HCT116 (cell line): ENCODE measurements at regions not wholly inside any gene's neighbourhood (a gene's known extent, or its start where the extent isn't known, plus 50 kb on each side); places are given as distances from the start of the nearest gene placed in this dataset.

Experiments
- ATAC-seq: fragments of 200-7000 bp; cut with Tn5 transposase; 2 replicates; pipeline ENCODE4 v1.9.1; 2020; ENCODE audit warnings: mild to moderate bottlenecking, moderate library complexity
- BruUV-seq: library from RNA; stranded (reverse); fragments of 400-500 nt; replicated peaks from 2 replicates; lab custom pipeline; 2021; lab: Mats Ljungman, UMichigan
- CTCF ChIA-PET: fragments of 300-600 bp; sonication (Branson Sonifier 250); formaldehyde crosslinking; loops from one replicate; lab custom pipeline; 2021; ENCODE audit warnings: antibody characterized with exemption; lab: Charles Lee
- POLR2A ChIA-PET: fragments of 300-600, 350-600 bp; sonication (Branson Sonifier 250); formaldehyde crosslinking; loops from one replicate; lab custom pipeline; 2021; ENCODE audit warnings: antibody characterized with exemption; lab: Charles Lee
- RAD21 ChIA-PET, 2 experiments: fragments of 300-600 bp; sonication (Branson Sonifier 250); formaldehyde crosslinking; loops; one replicate each; lab custom pipeline; 2023; ENCODE audit warnings: low total read pairs in 2 of 2; ENCODE audit not compliant: uncharacterized antibody in 2 of 2, unreplicated experiment in 2 of 2, low non-redundant PET in 1 of 2; lab: Charles Lee
- DNase-seq: peaks from one replicate; pipeline ENCODE4 v3.0.0-alpha.2; 2010; ENCODE audit warnings: low read depth, low spot score
- H2AFZ ChIP-seq: fragments of 200-600 bp; shearing (Covaris generic), sonication (generic); 2 replicates; pipeline ENCODE4 v1.6.1; 2017; ENCODE audit warnings: low read depth, mixed run types, mixed read lengths, antibody characterized with exemption, low read length; ENCODE audit not compliant: poor library complexity, severe bottlenecking
- H3K27ac ChIP-seq: 2 replicates; pipeline ENCODE4 v1.5.1; 2012; ENCODE audit warnings: low read depth, low read length
- H3K27me3 ChIP-seq: fragments of 200-600 bp; sonication (generic); 2 replicates; pipeline ENCODE4 v1.6.1; 2016; ENCODE audit warnings: mixed run types, low read length, mixed read lengths; ENCODE audit not compliant: insufficient read depth
- H3K36me3 ChIP-seq, 2 experiments: fragments of 200-500 bp in 1 of 2; fragments of 200-600 bp in 1 of 2; sonication (Bioruptor generic) in 1 of 2; sonication (generic) in 1 of 2; 2 replicates each; pipeline versions ENCODE4 v1.5.1 to v1.6.1; 2014 to 2016; ENCODE audit warnings: low read length in 2 of 2, inconsistent platforms in 1 of 2, mixed read lengths in 1 of 2, mixed run types in 1 of 2; ENCODE audit not compliant: insufficient read depth in 2 of 2, control insufficient read depth in 1 of 2
- H3K4me1 ChIP-seq, 2 experiments: fragments of 200-600 bp in 1 of 2; sonication (generic) in 1 of 2; 2 replicates each; pipeline versions ENCODE4 v1.5.1 to v1.6.1; 2012 to 2017; ENCODE audit warnings: low read length in 2 of 2, inconsistent platforms in 1 of 2, mild to moderate bottlenecking in 1 of 2, mixed read lengths in 1 of 2, mixed run types in 1 of 2, moderate library complexity in 1 of 2; ENCODE audit not compliant: insufficient read depth in 2 of 2, control insufficient read depth in 1 of 2
- H3K4me2 ChIP-seq: fragments of 200-600 bp; sonication (generic); 2 replicates; pipeline ENCODE4 v1.6.1; 2017; ENCODE audit warnings: mixed run types, low read length, mixed read lengths
- H3K4me3 ChIP-seq, 2 experiments: fragments of 200-600 bp in 1 of 2; sonication (generic) in 1 of 2; replicated peaks in 1 of 2; 2 replicates each; pipeline ENCODE4 v1.5.1; 2011 to 2016; ENCODE audit warnings: low read length in 2 of 2, control low read depth in 1 of 2, low read depth in 1 of 2, mild to moderate bottlenecking in 1 of 2, mixed read lengths in 1 of 2, mixed run types in 1 of 2
- H3K79me2 ChIP-seq: fragments of 200-600 bp; sonication (generic); 2 replicates; pipeline ENCODE4 v1.6.1; 2017; ENCODE audit warnings: mild to moderate bottlenecking, mixed run types, low read length, moderate library complexity, mixed read lengths; ENCODE audit not compliant: insufficient read depth
- H3K9ac ChIP-seq: fragments of 200-600 bp; sonication (generic); 2 replicates; pipeline ENCODE4 v1.6.1; 2016; ENCODE audit warnings: low read length, mixed read lengths
- H3K9me2 ChIP-seq: fragments of 200-600 bp; sonication (generic), shearing (Covaris generic); 2 replicates; pipeline ENCODE4 v1.6.1; 2017; ENCODE audit warnings: mixed run types, mild to moderate bottlenecking, moderate library complexity; ENCODE audit not compliant: insufficient read depth
- H3K9me3 ChIP-seq, 2 experiments: fragments of 200-500 bp in 1 of 2; fragments of 200-600 bp in 1 of 2; sonication (Bioruptor generic) in 1 of 2; sonication (generic) in 1 of 2; 2 replicates each; pipeline ENCODE4 v1.6.1; 2014 to 2017; ENCODE audit warnings: low read length in 2 of 2, mixed read lengths in 2 of 2, inconsistent platforms in 1 of 2, low read depth in 1 of 2, mild to moderate bottlenecking in 1 of 2, mixed run types in 1 of 2, moderate library complexity in 1 of 2; ENCODE audit not compliant: control insufficient read depth in 1 of 2, insufficient read depth in 1 of 2
- H4K20me1 ChIP-seq: fragments of 200-600 bp; sonication (generic), shearing (Covaris generic); 2 replicates; pipeline ENCODE4 v1.6.1; 2017; ENCODE audit warnings: mixed run types, mild to moderate bottlenecking, moderate library complexity; ENCODE audit not compliant: insufficient read depth
- ATF3 ChIP-seq: IDR thresholded peaks from 2 replicates; pipeline ENCODE4 v1.6.1; 2012
- EGR1 ChIP-seq: IDR thresholded peaks from 2 replicates; pipeline ENCODE4 v1.6.1; 2012; ENCODE audit warnings: low read depth
- ELF1 ChIP-seq: IDR thresholded peaks from 2 replicates; pipeline ENCODE4 v1.6.1; 2012; ENCODE audit warnings: low read depth, borderline replicate concordance
- EZH2 ChIP-seq: fragments of 200-600 bp; sonication (generic); IDR thresholded peaks from 2 replicates; pipeline ENCODE4 v1.6.1; 2017; ENCODE audit warnings: antibody characterized with exemption, mixed run types
- EZH2phosphoT487 ChIP-seq: fragments of 200-600 bp; IDR thresholded peaks from 2 replicates; pipeline ENCODE4 v1.6.1; 2018; ENCODE audit warnings: antibody characterized with exemption, borderline replicate concordance
- JUND ChIP-seq: IDR thresholded peaks from 2 replicates; pipeline ENCODE4 v1.6.1; 2012
- MAX ChIP-seq: IDR thresholded peaks from 2 replicates; pipeline ENCODE4 v1.6.1; 2012
- POLR2A ChIP-seq: IDR thresholded peaks from 2 replicates; pipeline ENCODE4 v1.7.0; 2011; ENCODE audit warnings: borderline replicate concordance; ENCODE audit not compliant: insufficient read depth, insufficient read length; ENCODE audit errors: extremely low read depth
- POLR2AphosphoS5 ChIP-seq: IDR thresholded peaks from 2 replicates; pipeline ENCODE4 v1.6.1; 2011; ENCODE audit warnings: mild to moderate bottlenecking, low read depth, low read length, moderate library complexity
- RAD21 ChIP-seq: IDR thresholded peaks from 2 replicates; pipeline ENCODE4 v1.6.1; 2012; ENCODE audit warnings: low read depth, mild to moderate bottlenecking
- REST ChIP-seq: IDR thresholded peaks from 2 replicates; pipeline ENCODE4 v1.6.1; 2012; ENCODE audit warnings: low read depth
- SIN3A ChIP-seq: IDR thresholded peaks from 2 replicates; pipeline ENCODE4 v1.6.1; 2012; ENCODE audit warnings: low read depth
- SP1 ChIP-seq: IDR thresholded peaks from 2 replicates; pipeline ENCODE4 v1.6.1; 2012; ENCODE audit warnings: low read depth
- TCF7L2 ChIP-seq: IDR thresholded peaks from 2 replicates; pipeline ENCODE4 v1.7.0; 2011; ENCODE audit warnings: borderline replicate concordance, inconsistent platforms; ENCODE audit not compliant: insufficient read depth, insufficient read length; ENCODE audit errors: extremely low read depth
- YY1 ChIP-seq: IDR thresholded peaks from 2 replicates; pipeline ENCODE4 v1.6.1; 2011; ENCODE audit warnings: low read length, low read depth, moderate library complexity, mild to moderate bottlenecking; ENCODE audit not compliant: insufficient replicate concordance; ENCODE audit errors: extremely low read depth
- ZFX ChIP-seq: fragments of 450-650 bp; IDR thresholded peaks from 2 replicates; pipeline ENCODE4 v1.6.1; 2017
- intact Hi-C: fragments of 100-400 bp; cut with micrococcal nuclease; formaldehyde crosslinking; loops from 2 replicates; pipeline ENCODE4 v1.10.0; 2022

- no peak overlapping the region for H3K27ac ChIP-seq
- ATAC-seq, result no peak
- H3K4me3 ChIP-seq, result no peak overlapping the region
- H3K36me3 ChIP-seq, result no peaks in the 10 kb centered on the region
- intact Hi-C loops, result no loop called here
- H3K9ac ChIP-seq, result no peak overlapping the region
- no peak overlapping the region for H2AFZ ChIP-seq
- H3K9me2 ChIP-seq, result no peaks in the 10 kb centered on the region
- CTCF ChIA-PET, result no interaction called here
- no TSS peak for BruUV-seq
- H3K79me2 ChIP-seq, result no peaks in the 10 kb centered on the region
- no peaks in the 10 kb centered on the region for H4K20me1 ChIP-seq
- DNase-seq, result no peak
- TF ChIP-seq SP1, result no peak
- H3K27me3 ChIP-seq, result peaks cover 45% of the 10 kb centered on the region
- H3K4me2 ChIP-seq, result no peak overlapping the region
- POLR2A ChIA-PET, result no interaction called here
- RAD21 ChIA-PET, result no interaction called here
- H3K9me3 ChIP-seq, result no peaks in the 10 kb centered on the region
- no peaks in the 10 kb centered on the region for H3K4me1 ChIP-seq
Measured at GRCh38 chr10:120371856-120372255, 85.2 kb upstream of the PLPP4 start.

GRCh38 chr10:120372917-120373316, 84.1 kb upstream of the PLPP4 start:
- H3K9ac ChIP-seq, result no peak overlapping the region
- no peak overlapping the region for H2AFZ ChIP-seq
- ChIA-PET POLR2A (no interaction called here), CTCF (no interaction called here), RAD21 (no interaction called here)
- no peaks in the 10 kb centered on the region for H4K20me1 ChIP-seq
- TF ChIP-seq MAX (no peak), EZH2phosphoT487 (no peak), YY1 (no peak), ZFX (no peak), ATF3 (no peak), TCF7L2 (no peak), REST (no peak), JUND (no peak), EZH2 (no peak), EGR1 (no peak), SIN3A (no peak), RAD21 (no peak), ELF1 (no peak), POLR2AphosphoS5 (no peak), POLR2A (no peak)
- no peaks in the 10 kb centered on the region for H3K9me3 ChIP-seq
- H3K4me3 ChIP-seq, result no peak overlapping the region
- no peaks in the 10 kb centered on the region for H3K4me1 ChIP-seq
- intact Hi-C loops, result no loop called here
- DNase-seq, result no peak
- peaks cover 38% of the 10 kb centered on the region for H3K27me3 ChIP-seq
- H3K79me2 ChIP-seq, result no peaks in the 10 kb centered on the region
- no peak overlapping the region for H3K4me2 ChIP-seq
- no peaks in the 10 kb centered on the region for H3K36me3 ChIP-seq
- no TSS peak for BruUV-seq
- no peaks in the 10 kb centered on the region for H3K9me2 ChIP-seq
- no peak for ATAC-seq
- no peak overlapping the region for H3K27ac ChIP-seq
